ENCODE measurements at regions not wholly inside any gene's neighbourhood (a gene's known extent, or its start where the extent isn't known, plus 50 kb on each side); places are given as distances from the start of the nearest gene placed in this dataset.

GRCh38 chr6:98380589-98380988 is 453.8 kb upstream of the POU3F2 start:
- TF ChIP-seq ZFP30 (CRISPR knock-in tag; IDR thresholded peaks at IDR 0.05): no peak
- no peak for TF ChIP-seq TCF4 (CRISPR knock-in tag; IDR thresholded peaks at IDR 0.05; ENCODE audit: borderline replicate concordance)
- TF ChIP-seq, protein P1, sequence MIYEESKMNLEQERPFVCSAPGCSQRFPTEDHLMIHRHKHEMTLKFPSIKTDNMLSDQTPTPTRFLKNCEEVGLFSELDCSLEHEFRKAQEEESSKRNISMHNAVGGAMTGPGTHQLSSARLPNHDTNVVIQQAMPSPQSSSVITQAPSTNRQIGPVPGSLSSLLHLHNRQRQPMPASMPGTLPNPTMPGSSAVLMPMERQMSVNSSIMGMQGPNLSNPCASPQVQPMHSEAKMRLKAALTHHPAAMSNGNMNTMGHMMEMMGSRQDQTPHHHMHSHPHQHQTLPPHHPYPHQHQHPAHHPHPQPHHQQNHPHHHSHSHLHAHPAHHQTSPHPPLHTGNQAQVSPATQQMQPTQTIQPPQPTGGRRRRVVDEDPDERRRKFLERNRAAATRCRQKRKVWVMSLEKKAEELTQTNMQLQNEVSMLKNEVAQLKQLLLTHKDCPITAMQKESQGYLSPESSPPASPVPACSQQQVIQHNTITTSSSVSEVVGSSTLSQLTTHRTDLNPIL (CRISPR knock-in tag; IDR thresholded peaks at IDR 0.05; ENCODE audit: low read depth): no peak
- TF ChIP-seq ZFP3 (CRISPR knock-in tag; IDR thresholded peaks at IDR 0.05): no peak
- no peak for TF ChIP-seq ZNF8 (CRISPR knock-in tag; IDR thresholded peaks at IDR 0.05)
- TF ChIP-seq ISL1 (CRISPR knock-in tag; IDR thresholded peaks at IDR 0.05): no peak
- TF ChIP-seq BACH2 (CRISPR knock-in tag; IDR thresholded peaks at IDR 0.05; ENCODE audit: borderline replicate concordance): no peak
- no peak for TF ChIP-seq ESRRG (CRISPR knock-in tag; IDR thresholded peaks at IDR 0.05)
- TF ChIP-seq SNAI2 (CRISPR knock-in tag; IDR thresholded peaks at IDR 0.05): no peak
- TF ChIP-seq PATZ1 (CRISPR knock-in tag; IDR thresholded peaks at IDR 0.05; ENCODE audit: borderline replicate concordance): no peak
- TF ChIP-seq GLIS3 (CRISPR knock-in tag; IDR thresholded peaks at IDR 0.05): no peak
- TF ChIP-seq PPARA (CRISPR knock-in tag; IDR thresholded peaks at IDR 0.05; ENCODE audit: borderline replicate concordance): no peak
- TF ChIP-seq RARB (CRISPR knock-in tag; IDR thresholded peaks at IDR 0.05): no peak
- TF ChIP-seq ARNTL (CRISPR knock-in tag; IDR thresholded peaks at IDR 0.05; ENCODE audit: borderline replicate concordance, low read depth): no peak

Measured in SK-N-SH treated with all-trans-retinoic acid at 6 μM for 48 hours (cell line).